NAMALWA (cell line): ENCODE measurements at regions not wholly inside any gene's neighbourhood (a gene's known extent, or its start where the extent isn't known, plus 50 kb on each side); places are given as distances from the start of the nearest gene placed in this dataset.

Experiments used
- DNase-seq: peaks from one replicate; pipeline ENCODE4 v3.0.0-alpha.2; 2015; ENCODE audit warnings: low spot score

- no peak for DNase-seq
Measured at GRCh38 chr13:73517766-73518165, 459.0 kb downstream of the KLF5 start.

GRCh38 chr13:73516731-73517130, 457.9 kb downstream of the KLF5 start:
- DNase-seq: no peak

GRCh38 chr13:73514208-73514607, 455.4 kb downstream of the KLF5 start:
- no peak for DNase-seq

GRCh38 chr13:73513751-73514150, 454.9 kb downstream of the KLF5 start:
- no peak for DNase-seq

- no peak for DNase-seq
Measured at GRCh38 chr13:73508841-73509240, 450.0 kb downstream of the KLF5 start.

GRCh38 chr13:73505376-73505890, 446.6 kb downstream of the KLF5 start:
- DNase-seq: no peak

- DNase-seq: no peak
Measured at GRCh38 chr13:73499695-73500094, 440.9 kb downstream of the KLF5 start.

GRCh38 chr13:73497430-73497829, 438.6 kb downstream of the KLF5 start:
- no peak for DNase-seq

GRCh38 chr13:73496711-73497110, 437.9 kb downstream of the KLF5 start:
- DNase-seq: no peak

GRCh38 chr13:73492811-73493210, 434.0 kb downstream of the KLF5 start:
- DNase-seq: no peak

- DNase-seq: no peak
Measured at GRCh38 chr13:73482556-73482955, 423.8 kb downstream of the KLF5 start.

GRCh38 chr13:73481886-73482445, 423.2 kb downstream of the KLF5 start:
- no peak for DNase-seq

- no peak for DNase-seq
Measured at GRCh38 chr13:73480779-73481559, 422.2 kb downstream of the KLF5 start.

GRCh38 chr13:73479856-73480255, 421.1 kb downstream of the KLF5 start:
- DNase-seq: no peak

GRCh38 chr13:73479351-73479750, 420.5 kb downstream of the KLF5 start:
- no peak for DNase-seq

GRCh38 chr13:73477441-73477840, 418.6 kb downstream of the KLF5 start:
- no peak for DNase-seq

GRCh38 chr13:73473016-73473415, 414.2 kb downstream of the KLF5 start:
- no peak for DNase-seq

- DNase-seq: no peak
Measured at GRCh38 chr13:73467125-73467524, 408.3 kb downstream of the KLF5 start.

GRCh38 chr13:73466561-73466960, 407.8 kb downstream of the KLF5 start:
- DNase-seq: no peak

GRCh38 chr13:73465617-73465971, 406.8 kb downstream of the KLF5 start:
- no peak for DNase-seq

GRCh38 chr13:73464758-73465616, 406.2 kb downstream of the KLF5 start:
- DNase-seq: no peak

- no peak for DNase-seq
Measured at GRCh38 chr13:73462241-73462640, 403.4 kb downstream of the KLF5 start.
